Neural progenitor cell (in vitro differentiated cells): ENCODE measurements at regions not wholly inside any gene's neighbourhood (a gene's known extent, or its start where the extent isn't known, plus 50 kb on each side); places are given as distances from the start of the nearest gene placed in this dataset.

Experiments used
- DNase-seq: peaks from one replicate; pipeline ENCODE4 v3.0.0-alpha.2; 2016; ENCODE audit warnings: low spot score
- H2AFZ ChIP-seq: fragments of 200-600 bp; sonication (generic); replicated peaks from 2 replicates; pipeline ENCODE4 v1.6.1; 2016; ENCODE audit warnings: antibody characterized with exemption
- H3F3A ChIP-seq: fragments of 200-600 bp; sonication (generic); 2 replicates; pipeline ENCODE4 v1.6.1; 2016; ENCODE audit warnings: antibody characterized with exemption, low read depth
- H3K27ac ChIP-seq: fragments of 200-600 bp; sonication (generic); 2 replicates; pipeline ENCODE4 v1.5.1; 2016; ENCODE audit warnings: mild to moderate bottlenecking
- H3K27me3 ChIP-seq: fragments of 200-600 bp; sonication (generic); 2 replicates; pipeline ENCODE4 v1.6.1; 2016; ENCODE audit warnings: mild to moderate bottlenecking, moderate library complexity
- H3K36me3 ChIP-seq: fragments of 200-600 bp; sonication (generic); 2 replicates; pipeline ENCODE4 v1.5.1; 2016
- H3K4me1 ChIP-seq: fragments of 200-600 bp; sonication (generic); 2 replicates; pipeline ENCODE4 v1.6.1; 2016; ENCODE audit warnings: mixed run types
- H3K4me2 ChIP-seq: fragments of 200-600 bp; sonication (generic); 2 replicates; pipeline ENCODE4 v1.6.1; 2016
- H3K4me3 ChIP-seq: fragments of 200-600 bp; sonication (generic); 2 replicates; pipeline ENCODE4 v1.5.1; 2016
- H3K79me2 ChIP-seq: fragments of 200-600 bp; sonication (generic); 2 replicates; pipeline ENCODE4 v1.6.1; 2016; ENCODE audit warnings: low read depth
- H3K9ac ChIP-seq: fragments of 200-600 bp; sonication (generic); 2 replicates; pipeline ENCODE4 v1.6.1; 2016
- H3K9me3 ChIP-seq: fragments of 200-600 bp; sonication (generic); 2 replicates; pipeline ENCODE4 v1.5.1; 2016; ENCODE audit warnings: low read depth
- H4K20me1 ChIP-seq: fragments of 200-600 bp; sonication (generic); 2 replicates; pipeline ENCODE4 v1.6.1; 2016; ENCODE audit warnings: low read depth
- H3K27ac Mint-ChIP-seq: 3 replicates; pipeline ENCODE4 v1.8.0; 2021; ENCODE audit warnings: mixed read lengths
- H3K27me3 Mint-ChIP-seq: 2 replicates; pipeline ENCODE4 v1.8.0; 2022; ENCODE audit warnings: low read depth, mild to moderate bottlenecking, inconsistent platforms, moderate library complexity, mixed read lengths; ENCODE audit not compliant: insufficient read depth
- H3K36me3 Mint-ChIP-seq: 3 replicates; pipeline ENCODE4 v1.8.0; 2021; ENCODE audit warnings: mixed read lengths
- H3K4me1 Mint-ChIP-seq: 3 replicates; pipeline ENCODE4 v1.8.0; 2021; ENCODE audit warnings: mixed read lengths
- H3K4me3 Mint-ChIP-seq: 3 replicates; pipeline ENCODE4 v1.8.0; 2021; ENCODE audit warnings: mild to moderate bottlenecking, moderate library complexity, mixed read lengths
- H3K9me3 Mint-ChIP-seq: 3 replicates; pipeline ENCODE4 v1.8.0; 2020; ENCODE audit warnings: mixed read lengths
- CTCF ChIP-seq: fragments of 200-600 bp; sonication (generic); IDR thresholded peaks from 2 replicates; pipeline ENCODE4 v1.5.1; 2017; ENCODE audit warnings: antibody characterized with exemption, mild to moderate bottlenecking
- EZH2 ChIP-seq: fragments of 200-600 bp; sonication (generic); IDR thresholded peaks from 2 replicates; pipeline ENCODE4 v1.6.1; 2017; ENCODE audit warnings: antibody characterized with exemption, mild to moderate bottlenecking, moderate library complexity
- EZH2phosphoT487 ChIP-seq: fragments of 200-600 bp; sonication (generic); IDR thresholded peaks from 2 replicates; pipeline ENCODE4 v1.6.1; 2017; ENCODE audit warnings: antibody characterized with exemption

GRCh38 chr2:60167089-60167488 lies 386.4 kb downstream of the BCL11A start:
- H3K27me3 Mint-ChIP-seq, result peaks cover 9% of the 10 kb centered on the region
- TF ChIP-seq EZH2phosphoT487 (no peak), CTCF (no peak), EZH2 (no peak)
- H3K27ac ChIP-seq, result no peak overlapping the region
- H3K4me1 ChIP-seq, result peaks cover 15% of the 10 kb centered on the region
- no peaks in the 10 kb centered on the region for H3K36me3 ChIP-seq
- no peak overlapping the region for H3K4me2 ChIP-seq
- H3K36me3 Mint-ChIP-seq, result no peaks in the 10 kb centered on the region
- H3K27ac Mint-ChIP-seq, result no peak overlapping the region
- no peaks in the 10 kb centered on the region for H3K27me3 ChIP-seq
- H3K4me3 Mint-ChIP-seq, result no peak overlapping the region
- H3K9me3 Mint-ChIP-seq, result no peaks in the 10 kb centered on the region
- no peak for DNase-seq
- no peak overlapping the region for H2AFZ ChIP-seq
- no peaks in the 10 kb centered on the region for H3K9me3 ChIP-seq
- H3K4me1 Mint-ChIP-seq, result peaks cover 2% of the 10 kb centered on the region
- no peaks in the 10 kb centered on the region for H4K20me1 ChIP-seq
- no peak overlapping the region for H3K9ac ChIP-seq
- no peak overlapping the region for H3K4me3 ChIP-seq
- H3F3A ChIP-seq, result no peaks in the 10 kb centered on the region
- no peaks in the 10 kb centered on the region for H3K79me2 ChIP-seq

- Mint-ChIP-seq H3K9me3 (no peaks in the 10 kb centered on the region), H3K36me3 (no peaks in the 10 kb centered on the region), H3K4me1 (peaks cover 2% of the 10 kb centered on the region), H3K4me3 (no peak overlapping the region), H3K27me3 (peaks cover 7% of the 10 kb centered on the region), H3K27ac (no peak overlapping the region)
- no peaks in the 10 kb centered on the region for H3K27me3 ChIP-seq
- DNase-seq, result no peak
- no peaks in the 10 kb centered on the region for H3K36me3 ChIP-seq
- no peak overlapping the region for H3K4me2 ChIP-seq
- no peaks in the 10 kb centered on the region for H3K9me3 ChIP-seq
- H3F3A ChIP-seq, result no peaks in the 10 kb centered on the region
- H2AFZ ChIP-seq, result no peak overlapping the region
- no peaks in the 10 kb centered on the region for H4K20me1 ChIP-seq
- H3K4me1 ChIP-seq, result peaks cover 6% of the 10 kb centered on the region
- TF ChIP-seq EZH2 (no peak), CTCF (no peak), EZH2phosphoT487 (no peak)
- no peaks in the 10 kb centered on the region for H3K79me2 ChIP-seq
- H3K4me3 ChIP-seq, result no peak overlapping the region
- no peak overlapping the region for H3K27ac ChIP-seq
- H3K9ac ChIP-seq, result no peak overlapping the region
Observed at GRCh38 chr2:60163691-60164090, 389.8 kb downstream of the BCL11A start.

- Histone ChIP-seq H3F3A (no peaks in the 10 kb centered on the region), H3K79me2 (no peaks in the 10 kb centered on the region), H3K27ac (no peak overlapping the region), H3K36me3 (no peaks in the 10 kb centered on the region), H4K20me1 (no peaks in the 10 kb centered on the region), H3K4me3 (no peak overlapping the region), H3K27me3 (no peaks in the 10 kb centered on the region), H2AFZ (no peak overlapping the region), H3K9ac (no peak overlapping the region), H3K4me2 (no peak overlapping the region), H3K9me3 (no peaks in the 10 kb centered on the region), H3K4me1 (no peaks in the 10 kb centered on the region)
- TF ChIP-seq CTCF (no peak), EZH2 (no peak), EZH2phosphoT487 (no peak)
- DNase-seq, result no peak
- Mint-ChIP-seq H3K27ac (no peak overlapping the region), H3K36me3 (no peaks in the 10 kb centered on the region), H3K9me3 (no peaks in the 10 kb centered on the region), H3K4me3 (no peak overlapping the region), H3K4me1 (peaks cover 2% of the 10 kb centered on the region), H3K27me3 (peaks cover 5% of the 10 kb centered on the region)
Observed at GRCh38 chr2:60159519-60159918, 393.9 kb downstream of the BCL11A start.

GRCh38 chr2:60158262-60158661 lies 395.2 kb downstream of the BCL11A start:
- Mint-ChIP-seq H3K27ac (no peak overlapping the region), H3K9me3 (no peaks in the 10 kb centered on the region), H3K36me3 (no peaks in the 10 kb centered on the region), H3K4me3 (no peak overlapping the region), H3K27me3 (peaks cover 5% of the 10 kb centered on the region), H3K4me1 (no peaks in the 10 kb centered on the region)
- Histone ChIP-seq H3K79me2 (no peaks in the 10 kb centered on the region), H3F3A (no peaks in the 10 kb centered on the region), H3K4me1 (no peaks in the 10 kb centered on the region), H3K4me3 (no peak overlapping the region), H3K27me3 (no peaks in the 10 kb centered on the region), H3K27ac (no peak overlapping the region), H4K20me1 (no peaks in the 10 kb centered on the region), H3K36me3 (no peaks in the 10 kb centered on the region), H2AFZ (no peak overlapping the region), H3K9me3 (no peaks in the 10 kb centered on the region), H3K9ac (no peak overlapping the region), H3K4me2 (no peak overlapping the region)
- no peak for TF ChIP-seq EZH2
- TF ChIP-seq EZH2phosphoT487, result no peak
- no peak for TF ChIP-seq CTCF
- no peak for DNase-seq
